Body of pancreas (tissue), 4 donors: ENCODE measurements at regions not wholly inside any gene's neighbourhood (a gene's known extent, or its start where the extent isn't known, plus 50 kb on each side); places are given as distances from the start of the nearest gene placed in this dataset.

Experiments
- ATAC-seq: fragments of 150-250 bp; one replicate; pipeline ENCODE4 v1.9.1; 2016
- DNase-seq, 4 donors: peaks; one replicate each; pipeline ENCODE4 v3.0.0-alpha.2; 2019
- H3K27ac ChIP-seq, 4 donors: fragments of 200-600 bp; sonication (generic); 1 replicate in 3 of 4; 2 replicates in 1 of 4; pipeline versions ENCODE4 v1.5.1 to v1.6.1; 2016 to 2019; ENCODE audit warnings: mild to moderate bottlenecking in 1 of 4, mixed read lengths in 1 of 4, moderate library complexity in 1 of 4
- H3K27me3 ChIP-seq, 2 donors: fragments of 200-600 bp; sonication (generic); one replicate each; pipeline ENCODE4 v1.6.0; 2016; ENCODE audit warnings: mild to moderate bottlenecking in 1 of 2
- H3K36me3 ChIP-seq, 2 donors: fragments of 200-600 bp; sonication (generic); replicated peaks in 1 of 2; 2 replicates each; pipeline ENCODE4 v1.5.1; 2016; ENCODE audit warnings: low read depth in 2 of 2; ENCODE audit not compliant: insufficient read depth in 1 of 2
- H3K4me1 ChIP-seq: fragments of 200-600 bp; sonication (generic); one replicate; pipeline ENCODE4 v1.6.0; 2016
- H3K4me3 ChIP-seq, 2 donors: fragments of 200-600 bp; sonication (generic); 1 replicate in 1 of 2; 2 replicates in 1 of 2; pipeline ENCODE4 v1.5.1; 2016 to 2019
- H3K9me3 ChIP-seq, 3 donors: fragments of 200-600 bp; sonication (generic); 1 replicate in 2 of 3; 2 replicates in 1 of 3; pipeline ENCODE4 v1.5.1; 2016
- CTCF ChIP-seq, 7 experiments: fragments of 450-650 bp in 4 of 7; fragments of 200-600 bp in 3 of 7; sonication (generic) in 3 of 7; IDR thresholded peaks; one replicate each; pipeline ENCODE4 v1.5.1; 2016 to 2019; ENCODE audit warnings: antibody characterized with exemption in 7 of 7
- POLR2A ChIP-seq, 3 donors: fragments of 450-650 bp; IDR thresholded peaks; one replicate each; pipeline ENCODE4 v1.6.1; 2016; ENCODE audit warnings: antibody characterized with exemption in 3 of 3, mild to moderate bottlenecking in 2 of 3
- WGBS, 2 donors: methylation state at CpG; one replicate each; pipeline ENCODE4 v1.1.5; 2017; 5-methylcytosine and 5-hydroxymethylcytosine counted together
- intact Hi-C: fragments of 100-400 bp; cut with DNase I; formaldehyde crosslinking; loops from one replicate; pipeline ENCODE4 v1.15.1; 2023

- no peaks in the 10 kb centered on the region for H3K27me3 ChIP-seq
- H3K27ac ChIP-seq: no peak overlapping the region
- 71 to 77% methylated on average over 4 of the region's 4 CpGs for WGBS, 2 donors
- no peaks in the 10 kb centered on the region for H3K9me3 ChIP-seq
- TF ChIP-seq POLR2A (IDR thresholded peaks at IDR 0.05): no peak
- intact Hi-C loops: no loop called here
- H3K4me1 ChIP-seq: peaks cover 21% of the 10 kb centered on the region
- no peak overlapping the region for H3K4me3 ChIP-seq
- H3K36me3 ChIP-seq: no peaks in the 10 kb centered on the region
- DNase-seq (no peak), ATAC-seq (no peak)
Observed at GRCh38 chr15:39041979-39042495, 477.4 kb upstream of the RASGRP1 start.

GRCh38 chr15:39051626-39052322 is 487.2 kb upstream of the RASGRP1 start:
- DNase-seq (no peak), ATAC-seq (no peak)
- intact Hi-C loops: no loop called here
- H3K4me3 ChIP-seq: no peak overlapping the region
- H3K4me1 ChIP-seq: no peaks in the 10 kb centered on the region
- 95% methylated on average over 4 of the region's 4 CpGs for WGBS, 2 donors
- TF ChIP-seq POLR2A (IDR thresholded peaks at IDR 0.05): no peak
- TF ChIP-seq CTCF (IDR thresholded peaks at IDR 0.05): no peak
- H3K9me3 ChIP-seq: peaks cover 0 to 3% (median 0%) of the 10 kb centered on the region in 3 donors
- H3K27ac ChIP-seq: no peak overlapping the region
- H3K36me3 ChIP-seq: no peaks in the 10 kb centered on the region
- H3K27me3 ChIP-seq: no peaks in the 10 kb centered on the region

GRCh38 chr15:39052323-39052705 is 487.7 kb upstream of the RASGRP1 start:
- peaks cover 0 to 3% (median 0%) of the 10 kb centered on the region in 3 donors for H3K9me3 ChIP-seq
- no peak for ATAC-seq
- intact Hi-C loops: no loop called here

GRCh38 chr15:39053480-39053879 is 488.9 kb upstream of the RASGRP1 start:
- H3K9me3 ChIP-seq: peaks cover 0 to 3% (median 0%) of the 10 kb centered on the region in 3 donors
- no peaks in the 10 kb centered on the region for H3K4me1 ChIP-seq
- ATAC-seq (no peak), DNase-seq (no peak)
- H3K36me3 ChIP-seq: no peaks in the 10 kb centered on the region
- no peak overlapping the region for H3K4me3 ChIP-seq
- H3K27ac ChIP-seq: no peak overlapping the region
- TF ChIP-seq CTCF (IDR thresholded peaks at IDR 0.05) (no peak), POLR2A (IDR thresholded peaks at IDR 0.05) (no peak)
- intact Hi-C loops: no loop called here
- H3K27me3 ChIP-seq: no peaks in the 10 kb centered on the region

More at GRCh38 chr15:39052323-39052705, 487.7 kb upstream of the RASGRP1 start:
- H3K4me3 ChIP-seq: no peak overlapping the region
- H3K4me1 ChIP-seq: no peaks in the 10 kb centered on the region
- H3K27me3 ChIP-seq: no peaks in the 10 kb centered on the region
- no peak for TF ChIP-seq CTCF (IDR thresholded peaks at IDR 0.05)
- TF ChIP-seq POLR2A (IDR thresholded peaks at IDR 0.05): no peak
- DNase-seq: no peak
- no peaks in the 10 kb centered on the region for H3K36me3 ChIP-seq
- no peak overlapping the region for H3K27ac ChIP-seq

- H3K27ac ChIP-seq: no peak overlapping the region
- 78 to 80% methylated on average over 5 of the region's 5 CpGs for WGBS, 2 donors
- TF ChIP-seq CTCF (IDR thresholded peaks at IDR 0.05): no peak
- TF ChIP-seq POLR2A (IDR thresholded peaks at IDR 0.05): no peak
- H3K36me3 ChIP-seq: no peaks in the 10 kb centered on the region
- DNase-seq (no peak), ATAC-seq (no peak)
- H3K4me1 ChIP-seq: no peaks in the 10 kb centered on the region
- no peak overlapping the region for H3K4me3 ChIP-seq
- H3K27me3 ChIP-seq: no peaks in the 10 kb centered on the region
- intact Hi-C loops: no loop called here
- peaks cover 0 to 3% (median 0%) of the 10 kb centered on the region in 3 donors for H3K9me3 ChIP-seq
Observed at GRCh38 chr15:39054128-39054732, 489.6 kb upstream of the RASGRP1 start.
